HL-60 (cell line): ENCODE measurements at regions not wholly inside any gene's neighbourhood (a gene's known extent, or its start where the extent isn't known, plus 50 kb on each side); places are given as distances from the start of the nearest gene placed in this dataset.

ENCODE experiments used
- GABPA ChIP-seq: IDR thresholded peaks from 2 replicates; pipeline ENCODE4 v1.6.1; 2012; ENCODE audit warnings: low read depth
- POLR2AphosphoS5 ChIP-seq: IDR thresholded peaks from 2 replicates; pipeline ENCODE4 v1.6.1; 2012; ENCODE audit warnings: low read depth
- TF ChIP-seq, protein P1 (sequence below): IDR thresholded peaks from one replicate; pipeline ENCODE4 v1.5.1; 2011; ENCODE audit warnings: low read length, control low read depth, inconsistent platforms; ENCODE audit not compliant: insufficient read depth
- TF ChIP-seq, protein P2 (sequence below): IDR thresholded peaks from 2 replicates; pipeline ENCODE4 v1.6.1; 2012; ENCODE audit warnings: low read depth; ENCODE audit not compliant: insufficient replicate concordance

DNA sequence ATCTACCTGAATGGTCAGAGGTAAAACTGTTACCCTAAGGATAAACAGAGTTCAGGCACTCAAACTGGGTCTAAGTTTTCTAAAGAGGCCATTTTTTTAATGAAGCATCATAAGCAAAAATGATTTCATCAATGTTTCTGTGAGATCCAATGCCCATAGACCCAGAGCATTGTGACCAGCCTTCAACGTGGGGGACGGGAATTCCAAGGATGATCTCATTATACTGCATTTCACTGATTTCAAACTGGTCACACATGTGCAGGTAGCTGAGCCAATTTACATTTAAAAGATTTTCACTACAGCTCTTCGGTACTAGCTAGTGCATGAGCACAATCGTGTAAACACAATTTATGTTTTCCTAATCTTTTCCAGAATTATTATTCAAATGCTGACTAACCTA is 472.9 kb downstream of the DIPK2A start:
- no peak for TF ChIP-seq POLR2AphosphoS5
- TF ChIP-seq, protein P1, sequence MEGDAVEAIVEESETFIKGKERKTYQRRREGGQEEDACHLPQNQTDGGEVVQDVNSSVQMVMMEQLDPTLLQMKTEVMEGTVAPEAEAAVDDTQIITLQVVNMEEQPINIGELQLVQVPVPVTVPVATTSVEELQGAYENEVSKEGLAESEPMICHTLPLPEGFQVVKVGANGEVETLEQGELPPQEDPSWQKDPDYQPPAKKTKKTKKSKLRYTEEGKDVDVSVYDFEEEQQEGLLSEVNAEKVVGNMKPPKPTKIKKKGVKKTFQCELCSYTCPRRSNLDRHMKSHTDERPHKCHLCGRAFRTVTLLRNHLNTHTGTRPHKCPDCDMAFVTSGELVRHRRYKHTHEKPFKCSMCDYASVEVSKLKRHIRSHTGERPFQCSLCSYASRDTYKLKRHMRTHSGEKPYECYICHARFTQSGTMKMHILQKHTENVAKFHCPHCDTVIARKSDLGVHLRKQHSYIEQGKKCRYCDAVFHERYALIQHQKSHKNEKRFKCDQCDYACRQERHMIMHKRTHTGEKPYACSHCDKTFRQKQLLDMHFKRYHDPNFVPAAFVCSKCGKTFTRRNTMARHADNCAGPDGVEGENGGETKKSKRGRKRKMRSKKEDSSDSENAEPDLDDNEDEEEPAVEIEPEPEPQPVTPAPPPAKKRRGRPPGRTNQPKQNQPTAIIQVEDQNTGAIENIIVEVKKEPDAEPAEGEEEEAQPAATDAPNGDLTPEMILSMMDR = no peak
- no peak for TF ChIP-seq GABPA
- TF ChIP-seq, protein P2, sequence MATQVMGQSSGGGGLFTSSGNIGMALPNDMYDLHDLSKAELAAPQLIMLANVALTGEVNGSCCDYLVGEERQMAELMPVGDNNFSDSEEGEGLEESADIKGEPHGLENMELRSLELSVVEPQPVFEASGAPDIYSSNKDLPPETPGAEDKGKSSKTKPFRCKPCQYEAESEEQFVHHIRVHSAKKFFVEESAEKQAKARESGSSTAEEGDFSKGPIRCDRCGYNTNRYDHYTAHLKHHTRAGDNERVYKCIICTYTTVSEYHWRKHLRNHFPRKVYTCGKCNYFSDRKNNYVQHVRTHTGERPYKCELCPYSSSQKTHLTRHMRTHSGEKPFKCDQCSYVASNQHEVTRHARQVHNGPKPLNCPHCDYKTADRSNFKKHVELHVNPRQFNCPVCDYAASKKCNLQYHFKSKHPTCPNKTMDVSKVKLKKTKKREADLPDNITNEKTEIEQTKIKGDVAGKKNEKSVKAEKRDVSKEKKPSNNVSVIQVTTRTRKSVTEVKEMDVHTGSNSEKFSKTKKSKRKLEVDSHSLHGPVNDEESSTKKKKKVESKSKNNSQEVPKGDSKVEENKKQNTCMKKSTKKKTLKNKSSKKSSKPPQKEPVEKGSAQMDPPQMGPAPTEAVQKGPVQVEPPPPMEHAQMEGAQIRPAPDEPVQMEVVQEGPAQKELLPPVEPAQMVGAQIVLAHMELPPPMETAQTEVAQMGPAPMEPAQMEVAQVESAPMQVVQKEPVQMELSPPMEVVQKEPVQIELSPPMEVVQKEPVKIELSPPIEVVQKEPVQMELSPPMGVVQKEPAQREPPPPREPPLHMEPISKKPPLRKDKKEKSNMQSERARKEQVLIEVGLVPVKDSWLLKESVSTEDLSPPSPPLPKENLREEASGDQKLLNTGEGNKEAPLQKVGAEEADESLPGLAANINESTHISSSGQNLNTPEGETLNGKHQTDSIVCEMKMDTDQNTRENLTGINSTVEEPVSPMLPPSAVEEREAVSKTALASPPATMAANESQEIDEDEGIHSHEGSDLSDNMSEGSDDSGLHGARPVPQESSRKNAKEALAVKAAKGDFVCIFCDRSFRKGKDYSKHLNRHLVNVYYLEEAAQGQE = no peak
